RWPE1 (cell line): ENCODE measurements at regions not wholly inside any gene's neighbourhood (a gene's known extent, or its start where the extent isn't known, plus 50 kb on each side); places are given as distances from the start of the nearest gene placed in this dataset.

Experiments used
- CTCF ChIA-PET: fragments of 350-600 bp; sonication (Branson Sonifier 250); formaldehyde crosslinking; extraction: SDS; loops from one replicate; lab custom pipeline; 2021; lab: Yijun Ruan, JAX
- POLR2A ChIA-PET: fragments of 400-600 bp; formaldehyde crosslinking; extraction: SDS; loops from one replicate; lab custom pipeline; 2020; ENCODE audit warnings: antibody characterized with exemption; ENCODE audit not compliant: low non-redundant PET; lab: Yijun Ruan, JAX
- DNase-seq: peaks from one replicate; pipeline ENCODE4 v3.0.0; 2012; ENCODE audit warnings: low spot score
- H3K27ac ChIP-seq: fragments of 450-650 bp; 2 replicates; pipeline ENCODE4 v1.5.1; 2017
- CTCF ChIP-seq: fragments of 450-650 bp; conservative IDR thresholded peaks from 2 replicates; pipeline ENCODE4 v1.5.1; 2017; ENCODE audit warnings: low read depth, mild to moderate bottlenecking

- DNase-seq: no peak
- POLR2A ChIA-PET: no interaction called here
Observed at GRCh38 chr12:118750666-118751065, 230.7 kb upstream of the SRRM4 start.

GRCh38 chr12:118751355-118751754 is 230.0 kb upstream of the SRRM4 start:
- ChIA-PET POLR2A (no interaction called here), CTCF (no interaction called here)
- DNase-seq: no peak
- TF ChIP-seq CTCF: no peak
- no peak overlapping the region for H3K27ac ChIP-seq

More at GRCh38 chr12:118750666-118751065, 230.7 kb upstream of the SRRM4 start:
- CTCF ChIA-PET: interaction anchor here (0.6 kb wide), 1 partner anchor 876 kb away, joined by 3 read pairs; no protein-coding TSS in a partner anchor
- no peak overlapping the region for H3K27ac ChIP-seq
- no peak for TF ChIP-seq CTCF

GRCh38 chr12:118760623-118761022 is 220.7 kb upstream of the SRRM4 start:
- no peak for DNase-seq
- no peak for TF ChIP-seq CTCF
- H3K27ac ChIP-seq: no peak overlapping the region
- CTCF ChIA-PET: no interaction called here
- POLR2A ChIA-PET: no interaction called here

- DNase-seq: no peak
- TF ChIP-seq CTCF: no peak
- POLR2A ChIA-PET: no interaction called here
- no peak overlapping the region for H3K27ac ChIP-seq
- CTCF ChIA-PET: no interaction called here
Observed at GRCh38 chr12:118763234-118763633, 218.1 kb upstream of the SRRM4 start.

GRCh38 chr12:118773956-118774723 is 207.2 kb upstream of the SRRM4 start:
- POLR2A ChIA-PET: no interaction called here
- CTCF ChIA-PET: no interaction called here
- DNase-seq: no peak
- H3K27ac ChIP-seq: no peak overlapping the region
- no peak for TF ChIP-seq CTCF

GRCh38 chr12:118777504-118777903 is 203.8 kb upstream of the SRRM4 start:
- ChIA-PET CTCF (no interaction called here), POLR2A (no interaction called here)
- H3K27ac ChIP-seq: no peak overlapping the region
- no peak for TF ChIP-seq CTCF
- DNase-seq: no peak
